Embryonic facial prominence (tissue), 1 donor: ENCODE measurements at regions not wholly inside any gene's neighbourhood (a gene's known extent, or its start where the extent isn't known, plus 50 kb on each side); places are given as distances from the start of the nearest gene placed in this dataset.

Source experiments
- DNase-seq: peaks from one replicate; pipeline ENCODE4 v3.0.0-alpha.2; 2016; ENCODE audit errors: extremely low spot score

GRCh38 chr14:61226015-61226654 is 55.0 kb downstream of the TMEM30B start:
- no peak for DNase-seq

- no peak for DNase-seq
These were observed 55.8 kb downstream of the TMEM30B start for GRCh38 chr14:61225344-61225743.

DNA sequence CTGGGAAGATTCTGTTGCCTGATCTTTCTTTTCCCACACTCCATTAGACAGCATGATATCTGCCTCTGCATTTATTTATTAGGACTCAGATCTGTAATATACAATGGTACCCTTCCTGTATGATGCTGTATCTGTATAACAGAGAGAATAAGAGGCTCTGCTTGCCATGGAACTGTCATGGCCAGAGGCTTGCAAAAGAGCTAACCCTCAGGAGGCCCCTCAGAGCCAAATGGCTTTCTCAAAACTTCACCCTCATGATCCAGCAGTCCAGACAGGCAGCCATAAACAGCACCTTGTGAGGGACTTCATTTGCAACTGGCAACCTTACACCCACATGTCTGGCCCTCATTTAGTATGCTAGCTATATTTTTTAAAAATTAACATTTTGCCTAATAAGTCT is 57.6 kb downstream of the TMEM30B start:
- DNase-seq, result no peak

GRCh38 chr14:61222388-61222787 is 58.8 kb downstream of the TMEM30B start:
- DNase-seq, result no peak

DNA sequence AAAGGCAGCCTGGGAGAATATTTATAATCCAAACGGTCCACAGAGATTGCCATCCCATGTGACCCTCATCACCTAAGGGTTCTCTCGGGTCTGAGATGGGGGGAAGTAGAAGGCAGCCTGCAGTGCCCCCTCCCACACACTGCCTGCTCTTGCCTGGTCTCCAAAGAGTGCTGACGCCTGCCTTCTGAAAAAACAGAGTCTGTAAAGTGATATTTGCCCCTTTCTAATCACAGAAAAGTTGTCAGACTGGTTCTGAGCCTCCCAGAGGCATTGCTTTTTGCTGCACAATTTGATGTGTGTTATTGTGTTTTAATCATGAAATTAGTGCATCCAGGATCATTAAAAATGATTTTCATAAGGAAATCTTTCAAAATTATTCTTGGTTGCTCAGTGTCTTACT is 59.2 kb downstream of the TMEM30B start:
- DNase-seq, result no peak

DNA sequence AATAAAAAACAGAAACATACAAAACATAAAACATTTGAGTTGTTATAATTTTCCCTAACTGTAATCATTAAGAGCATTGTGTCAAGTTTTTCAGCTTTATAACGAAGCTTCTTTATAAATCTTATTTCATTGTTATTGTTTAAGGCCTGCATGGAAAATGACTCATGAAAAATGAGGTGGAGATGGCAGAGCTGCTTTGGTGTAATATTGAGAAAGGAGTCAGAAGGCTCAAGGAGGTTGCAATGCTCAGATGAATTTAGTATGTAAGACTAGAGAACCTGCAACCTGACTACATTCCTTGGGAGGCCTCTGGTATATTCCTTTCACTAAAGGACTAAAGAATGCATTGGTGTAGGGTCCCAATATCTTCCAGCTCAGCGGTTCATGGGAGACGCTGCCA is 61.5 kb downstream of the TMEM30B start:
- no peak for DNase-seq

DNA sequence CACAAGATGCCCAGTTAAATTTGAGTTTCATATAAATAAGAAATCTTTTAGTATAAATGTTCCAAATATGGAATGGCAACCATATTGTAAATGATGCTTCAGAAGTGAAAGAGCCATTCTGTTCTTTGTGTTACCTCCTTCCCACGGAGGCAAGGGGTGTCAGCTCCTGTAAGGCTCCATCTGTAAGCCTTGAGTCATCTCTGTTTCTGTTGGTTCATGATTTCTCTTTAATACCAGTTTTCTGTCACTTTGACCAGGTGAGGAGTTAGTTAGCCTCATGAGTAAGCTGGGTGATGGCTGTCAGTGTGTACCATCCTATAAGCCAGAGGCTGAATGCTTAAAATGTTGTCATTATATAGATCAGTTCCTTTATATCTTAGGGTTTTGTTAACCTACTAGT is 61.9 kb downstream of the TMEM30B start:
- no peak for DNase-seq

- DNase-seq, result no peak
These were observed 62.4 kb downstream of the TMEM30B start for GRCh38 chr14:61218767-61219166.

- DNase-seq, result no peak
These were observed 63.0 kb downstream of the TMEM30B start for GRCh38 chr14:61218157-61218556.

DNA sequence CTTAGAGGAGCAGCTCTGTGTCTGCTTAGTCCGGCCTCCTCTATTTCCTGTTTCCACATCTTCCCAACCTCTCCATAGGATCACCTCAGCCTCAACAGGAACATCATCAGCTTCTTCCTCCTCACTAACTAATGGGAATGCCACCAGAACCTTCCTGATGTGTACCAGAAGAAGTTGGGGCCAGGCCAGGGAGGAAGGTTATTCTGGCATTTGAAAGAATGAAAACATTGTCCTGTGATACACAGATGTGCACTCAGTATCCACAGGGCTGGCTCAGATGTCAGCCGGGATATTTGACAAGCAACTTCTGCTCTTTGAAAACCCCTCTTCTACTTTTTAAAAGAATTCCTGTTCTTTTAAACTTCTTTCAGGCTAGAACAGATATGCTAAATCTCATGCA is 63.6 kb downstream of the TMEM30B start:
- DNase-seq, result no peak

DNA sequence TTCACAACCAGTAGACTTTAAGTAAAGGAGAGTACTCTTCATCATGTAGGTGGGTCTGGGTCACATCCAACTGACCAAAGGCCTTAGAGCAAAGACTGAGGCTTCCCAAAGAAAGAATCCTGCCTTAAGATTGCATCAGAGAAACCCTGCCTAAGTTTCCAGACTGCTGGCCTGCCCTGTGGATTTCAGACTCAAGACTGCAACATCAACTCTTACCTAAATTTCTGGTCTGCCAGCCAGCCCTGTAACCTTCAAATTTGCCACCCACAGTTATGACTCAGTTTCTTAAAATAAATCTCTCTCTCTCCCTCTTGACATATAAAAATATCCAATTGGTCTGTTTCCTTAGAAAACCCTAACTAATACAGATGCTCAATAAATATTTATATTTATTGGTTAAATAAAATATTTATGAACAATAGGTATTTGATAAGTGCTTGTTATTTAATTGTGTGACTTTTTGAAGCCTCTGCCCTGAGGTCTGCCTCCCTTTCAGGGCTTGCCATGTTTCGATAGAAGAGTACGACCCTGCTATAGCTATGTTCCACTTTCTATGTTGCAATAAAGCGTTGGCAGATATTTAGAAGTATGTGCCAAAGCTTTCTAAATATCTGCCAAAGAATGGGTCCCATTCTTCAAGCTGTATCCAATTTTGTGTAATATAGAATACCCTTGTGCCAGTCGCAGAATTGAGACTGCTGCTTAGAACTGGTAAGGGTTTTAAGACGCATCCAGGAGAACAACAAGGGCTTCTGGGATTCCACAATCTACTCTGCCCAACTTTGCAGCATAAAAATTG is 65.7 kb downstream of the TMEM30B start:
- no peak for DNase-seq

GRCh38 chr14:61213920-61214319 is 67.2 kb downstream of the TMEM30B start:
- DNase-seq, result no peak

GRCh38 chr14:61213191-61213621 is 67.9 kb downstream of the TMEM30B start:
- no peak for DNase-seq

DNA sequence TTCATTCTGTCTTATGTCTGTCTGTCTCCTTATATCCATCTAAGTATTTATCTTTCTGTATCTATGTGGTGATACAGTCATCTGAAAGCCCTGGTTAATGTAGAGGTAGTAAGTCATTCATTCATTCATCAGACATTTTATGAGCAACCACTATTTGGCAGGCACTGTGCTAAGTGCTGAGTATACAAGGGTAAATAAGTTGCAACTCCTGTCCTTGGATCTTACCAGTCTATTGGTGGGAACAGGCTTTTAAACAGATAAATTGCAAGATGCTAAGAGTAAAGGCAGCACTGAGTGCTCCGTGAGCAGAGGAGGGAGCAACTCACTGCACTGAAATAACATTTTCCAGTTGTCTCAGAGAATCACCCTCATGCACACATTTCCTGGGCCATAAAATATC is 68.6 kb downstream of the TMEM30B start:
- DNase-seq, result no peak

GRCh38 chr14:61211476-61212255 is 69.5 kb downstream of the TMEM30B start:
- DNase-seq, result no peak

DNA sequence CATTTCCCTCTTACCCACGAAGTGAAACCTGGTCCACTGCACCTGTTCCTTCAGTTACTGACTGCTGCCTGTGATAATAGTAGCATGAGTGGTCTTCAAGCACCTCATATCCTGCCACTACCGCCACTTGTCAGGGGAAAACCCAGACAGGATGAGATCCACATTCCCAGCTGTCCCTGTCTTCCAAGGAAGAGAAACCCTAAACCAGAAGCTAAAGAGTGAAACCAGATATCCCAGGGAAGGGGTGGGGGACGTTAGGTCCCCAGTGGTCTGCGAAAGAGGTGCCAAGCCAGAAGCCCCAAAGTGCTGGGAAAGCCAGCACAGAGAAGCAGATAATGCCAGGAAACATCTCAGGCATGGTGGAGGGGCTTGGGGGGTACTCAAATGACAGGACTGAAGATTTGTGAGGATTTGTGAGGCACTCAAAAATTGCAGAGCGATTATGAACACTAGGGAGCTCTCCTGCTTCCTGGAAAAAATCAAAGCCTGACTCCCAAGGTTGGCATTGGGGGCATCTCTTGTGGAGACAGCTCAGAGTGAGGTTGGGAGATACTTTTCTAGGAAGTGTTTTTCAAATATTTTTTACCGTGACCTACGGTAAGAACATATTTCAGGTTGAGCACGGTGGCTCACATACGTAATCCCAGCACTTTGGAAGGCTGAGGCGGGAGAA is 77.9 kb downstream of the TMEM30B start:
- no peak for DNase-seq

DNA sequence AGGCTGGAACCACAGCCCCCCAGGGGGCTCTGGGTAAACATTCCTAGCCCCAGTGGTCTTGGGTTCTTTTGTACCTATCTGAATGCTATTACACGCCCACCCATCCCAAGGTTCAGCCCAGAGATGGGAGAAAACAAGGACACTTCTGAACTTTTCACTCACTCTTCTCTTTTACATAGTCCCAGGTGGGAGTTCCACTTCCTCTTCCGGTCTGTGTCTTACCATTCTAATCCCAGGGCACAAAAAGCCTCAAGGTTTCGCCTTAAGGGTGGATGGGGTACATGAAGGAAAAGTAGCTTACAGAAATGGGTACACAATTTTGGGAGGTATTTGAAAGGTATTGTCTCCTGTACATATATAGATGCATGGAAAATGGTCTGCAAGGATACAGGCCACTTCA is 79.0 kb downstream of the TMEM30B start:
- no peak for DNase-seq

DNA sequence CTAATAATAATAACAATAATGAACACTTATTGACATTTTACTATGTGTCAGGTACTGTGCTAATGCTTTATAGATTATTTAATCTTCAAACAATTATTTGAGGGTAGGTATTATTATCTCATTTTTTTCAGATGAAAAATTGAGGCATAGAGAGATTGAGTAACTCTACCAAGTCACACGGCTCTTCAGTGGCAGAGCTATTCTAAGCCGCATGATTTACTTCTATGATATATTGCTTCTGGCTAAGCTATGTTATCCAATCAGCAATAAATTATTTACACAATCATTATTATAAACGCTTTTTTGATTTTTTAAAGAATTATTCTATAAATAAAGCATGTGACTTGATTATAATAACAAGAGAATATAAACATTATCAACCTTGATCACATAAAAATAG is 80.0 kb downstream of the TMEM30B start:
- no peak for DNase-seq

- DNase-seq, result no peak
These were observed 83.7 kb downstream of the TMEM30B start for GRCh38 chr14:61197416-61197815.

DNA sequence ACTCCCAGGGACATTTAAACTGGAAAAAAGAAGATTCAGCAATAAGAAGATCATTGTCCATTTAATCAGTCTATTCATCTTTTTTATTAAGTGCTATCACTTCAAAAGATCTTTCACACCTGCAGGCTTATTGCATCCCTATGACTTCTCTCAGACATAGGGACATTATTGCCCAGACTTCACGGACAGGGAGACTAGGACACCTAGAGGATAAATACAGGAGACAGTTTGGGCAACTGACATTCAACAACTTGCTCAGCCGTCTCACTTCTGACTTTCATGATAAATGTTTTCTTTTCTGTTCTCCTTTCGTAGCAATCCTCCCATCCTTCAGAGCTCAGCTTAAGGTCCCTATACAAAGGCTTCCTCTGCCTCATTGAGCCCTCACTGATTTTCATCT is 84.3 kb downstream of the TMEM30B start:
- no peak for DNase-seq

GRCh38 chr14:61196034-61196433 is 85.1 kb downstream of the TMEM30B start:
- DNase-seq, result no peak

GRCh38 chr14:61193476-61193875 is 87.7 kb downstream of the TMEM30B start:
- DNase-seq, result no peak
